HCT116 (cell line): ENCODE measurements at regions not wholly inside any gene's neighbourhood (a gene's known extent, or its start where the extent isn't known, plus 50 kb on each side); places are given as distances from the start of the nearest gene placed in this dataset.

ENCODE experiments used
- ATAC-seq: fragments of 200-7000 bp; cut with Tn5 transposase; 2 replicates; pipeline ENCODE4 v1.9.1; 2020; ENCODE audit warnings: mild to moderate bottlenecking, moderate library complexity
- BruUV-seq: library from RNA; stranded (reverse); fragments of 400-500 nt; replicated peaks from 2 replicates; lab custom pipeline; 2021; lab: Mats Ljungman, UMichigan
- CTCF ChIA-PET: fragments of 300-600 bp; sonication (Branson Sonifier 250); formaldehyde crosslinking; loops from one replicate; lab custom pipeline; 2021; ENCODE audit warnings: antibody characterized with exemption; lab: Charles Lee
- POLR2A ChIA-PET: fragments of 300-600, 350-600 bp; sonication (Branson Sonifier 250); formaldehyde crosslinking; loops from one replicate; lab custom pipeline; 2021; ENCODE audit warnings: antibody characterized with exemption; lab: Charles Lee
- RAD21 ChIA-PET, 2 experiments: fragments of 300-600 bp; sonication (Branson Sonifier 250); formaldehyde crosslinking; loops; one replicate each; lab custom pipeline; 2023; ENCODE audit warnings: low total read pairs in 2 of 2; ENCODE audit not compliant: uncharacterized antibody in 2 of 2, unreplicated experiment in 2 of 2, low non-redundant PET in 1 of 2; lab: Charles Lee
- DNase-seq: peaks from one replicate; pipeline ENCODE4 v3.0.0-alpha.2; 2010; ENCODE audit warnings: low read depth, low spot score
- H2AFZ ChIP-seq: fragments of 200-600 bp; shearing (Covaris generic), sonication (generic); 2 replicates; pipeline ENCODE4 v1.6.1; 2017; ENCODE audit warnings: low read depth, mixed run types, mixed read lengths, antibody characterized with exemption, low read length; ENCODE audit not compliant: poor library complexity, severe bottlenecking
- H3K27ac ChIP-seq: 2 replicates; pipeline ENCODE4 v1.5.1; 2012; ENCODE audit warnings: low read depth, low read length
- H3K27me3 ChIP-seq: fragments of 200-600 bp; sonication (generic); 2 replicates; pipeline ENCODE4 v1.6.1; 2016; ENCODE audit warnings: mixed run types, low read length, mixed read lengths; ENCODE audit not compliant: insufficient read depth
- H3K36me3 ChIP-seq, 2 experiments: fragments of 200-500 bp in 1 of 2; fragments of 200-600 bp in 1 of 2; sonication (Bioruptor generic) in 1 of 2; sonication (generic) in 1 of 2; 2 replicates each; pipeline versions ENCODE4 v1.5.1 to v1.6.1; 2014 to 2016; ENCODE audit warnings: low read length in 2 of 2, inconsistent platforms in 1 of 2, mixed read lengths in 1 of 2, mixed run types in 1 of 2; ENCODE audit not compliant: insufficient read depth in 2 of 2, control insufficient read depth in 1 of 2
- H3K4me1 ChIP-seq, 2 experiments: fragments of 200-600 bp in 1 of 2; sonication (generic) in 1 of 2; 2 replicates each; pipeline versions ENCODE4 v1.5.1 to v1.6.1; 2012 to 2017; ENCODE audit warnings: low read length in 2 of 2, inconsistent platforms in 1 of 2, mild to moderate bottlenecking in 1 of 2, mixed read lengths in 1 of 2, mixed run types in 1 of 2, moderate library complexity in 1 of 2; ENCODE audit not compliant: insufficient read depth in 2 of 2, control insufficient read depth in 1 of 2
- H3K4me2 ChIP-seq: fragments of 200-600 bp; sonication (generic); 2 replicates; pipeline ENCODE4 v1.6.1; 2017; ENCODE audit warnings: mixed run types, low read length, mixed read lengths
- H3K4me3 ChIP-seq, 2 experiments: fragments of 200-600 bp in 1 of 2; sonication (generic) in 1 of 2; replicated peaks in 1 of 2; 2 replicates each; pipeline ENCODE4 v1.5.1; 2011 to 2016; ENCODE audit warnings: low read length in 2 of 2, control low read depth in 1 of 2, low read depth in 1 of 2, mild to moderate bottlenecking in 1 of 2, mixed read lengths in 1 of 2, mixed run types in 1 of 2
- H3K79me2 ChIP-seq: fragments of 200-600 bp; sonication (generic); 2 replicates; pipeline ENCODE4 v1.6.1; 2017; ENCODE audit warnings: mild to moderate bottlenecking, mixed run types, low read length, moderate library complexity, mixed read lengths; ENCODE audit not compliant: insufficient read depth
- H3K9ac ChIP-seq: fragments of 200-600 bp; sonication (generic); 2 replicates; pipeline ENCODE4 v1.6.1; 2016; ENCODE audit warnings: low read length, mixed read lengths
- H3K9me2 ChIP-seq: fragments of 200-600 bp; sonication (generic), shearing (Covaris generic); 2 replicates; pipeline ENCODE4 v1.6.1; 2017; ENCODE audit warnings: mixed run types, mild to moderate bottlenecking, moderate library complexity; ENCODE audit not compliant: insufficient read depth
- H3K9me3 ChIP-seq, 2 experiments: fragments of 200-500 bp in 1 of 2; fragments of 200-600 bp in 1 of 2; sonication (Bioruptor generic) in 1 of 2; sonication (generic) in 1 of 2; 2 replicates each; pipeline ENCODE4 v1.6.1; 2014 to 2017; ENCODE audit warnings: low read length in 2 of 2, mixed read lengths in 2 of 2, inconsistent platforms in 1 of 2, low read depth in 1 of 2, mild to moderate bottlenecking in 1 of 2, mixed run types in 1 of 2, moderate library complexity in 1 of 2; ENCODE audit not compliant: control insufficient read depth in 1 of 2, insufficient read depth in 1 of 2
- H4K20me1 ChIP-seq: fragments of 200-600 bp; sonication (generic), shearing (Covaris generic); 2 replicates; pipeline ENCODE4 v1.6.1; 2017; ENCODE audit warnings: mixed run types, mild to moderate bottlenecking, moderate library complexity; ENCODE audit not compliant: insufficient read depth
- EZH2 ChIP-seq: fragments of 200-600 bp; sonication (generic); IDR thresholded peaks from 2 replicates; pipeline ENCODE4 v1.6.1; 2017; ENCODE audit warnings: antibody characterized with exemption, mixed run types
- EZH2phosphoT487 ChIP-seq: fragments of 200-600 bp; IDR thresholded peaks from 2 replicates; pipeline ENCODE4 v1.6.1; 2018; ENCODE audit warnings: antibody characterized with exemption, borderline replicate concordance
- YY1 ChIP-seq: IDR thresholded peaks from 2 replicates; pipeline ENCODE4 v1.6.1; 2011; ENCODE audit warnings: low read length, low read depth, moderate library complexity, mild to moderate bottlenecking; ENCODE audit not compliant: insufficient replicate concordance; ENCODE audit errors: extremely low read depth
- intact Hi-C: fragments of 100-400 bp; cut with micrococcal nuclease; formaldehyde crosslinking; loops from 2 replicates; pipeline ENCODE4 v1.10.0; 2022
- TF ChIP-seq, protein P1 (sequence below): IDR thresholded peaks from 2 replicates; pipeline ENCODE4 v1.6.1; 2011; ENCODE audit warnings: mild to moderate bottlenecking, low read length, moderate library complexity; ENCODE audit not compliant: insufficient replicate concordance; ENCODE audit errors: extremely low read depth
- TF ChIP-seq, protein P2 (sequence below): IDR thresholded peaks from 2 replicates; pipeline ENCODE4 v1.6.1; 2012
- TF ChIP-seq, protein P3 (sequence below), 3 experiments: fragments of 200-600 bp in 1 of 3; sonication (generic) in 1 of 3; IDR thresholded peaks in 2 of 3; conservative IDR thresholded peaks in 1 of 3; 2 replicates each; pipeline ENCODE4 v1.5.1; 2012 to 2017; ENCODE audit warnings: low read depth in 2 of 3, low read length in 2 of 3, antibody characterized with exemption in 1 of 3, borderline replicate concordance in 1 of 3, control low read depth in 1 of 3, mild to moderate bottlenecking in 1 of 3, mixed read lengths in 1 of 3, mixed run types in 1 of 3, moderate library complexity in 1 of 3; ENCODE audit not compliant: insufficient read depth in 1 of 3

- TF ChIP-seq, protein P1, sequence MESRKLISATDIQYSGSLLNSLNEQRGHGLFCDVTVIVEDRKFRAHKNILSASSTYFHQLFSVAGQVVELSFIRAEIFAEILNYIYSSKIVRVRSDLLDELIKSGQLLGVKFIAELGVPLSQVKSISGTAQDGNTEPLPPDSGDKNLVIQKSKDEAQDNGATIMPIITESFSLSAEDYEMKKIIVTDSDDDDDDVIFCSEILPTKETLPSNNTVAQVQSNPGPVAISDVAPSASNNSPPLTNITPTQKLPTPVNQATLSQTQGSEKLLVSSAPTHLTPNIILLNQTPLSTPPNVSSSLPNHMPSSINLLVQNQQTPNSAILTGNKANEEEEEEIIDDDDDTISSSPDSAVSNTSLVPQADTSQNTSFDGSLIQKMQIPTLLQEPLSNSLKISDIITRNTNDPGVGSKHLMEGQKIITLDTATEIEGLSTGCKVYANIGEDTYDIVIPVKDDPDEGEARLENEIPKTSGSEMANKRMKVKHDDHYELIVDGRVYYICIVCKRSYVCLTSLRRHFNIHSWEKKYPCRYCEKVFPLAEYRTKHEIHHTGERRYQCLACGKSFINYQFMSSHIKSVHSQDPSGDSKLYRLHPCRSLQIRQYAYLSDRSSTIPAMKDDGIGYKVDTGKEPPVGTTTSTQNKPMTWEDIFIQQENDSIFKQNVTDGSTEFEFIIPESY: no peak
- TF ChIP-seq, protein P2, sequence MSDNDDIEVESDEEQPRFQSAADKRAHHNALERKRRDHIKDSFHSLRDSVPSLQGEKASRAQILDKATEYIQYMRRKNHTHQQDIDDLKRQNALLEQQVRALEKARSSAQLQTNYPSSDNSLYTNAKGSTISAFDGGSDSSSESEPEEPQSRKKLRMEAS: no peak
- TF ChIP-seq EZH2 (no peak), YY1 (peak; percentile 52)
- TF ChIP-seq, protein P3, sequence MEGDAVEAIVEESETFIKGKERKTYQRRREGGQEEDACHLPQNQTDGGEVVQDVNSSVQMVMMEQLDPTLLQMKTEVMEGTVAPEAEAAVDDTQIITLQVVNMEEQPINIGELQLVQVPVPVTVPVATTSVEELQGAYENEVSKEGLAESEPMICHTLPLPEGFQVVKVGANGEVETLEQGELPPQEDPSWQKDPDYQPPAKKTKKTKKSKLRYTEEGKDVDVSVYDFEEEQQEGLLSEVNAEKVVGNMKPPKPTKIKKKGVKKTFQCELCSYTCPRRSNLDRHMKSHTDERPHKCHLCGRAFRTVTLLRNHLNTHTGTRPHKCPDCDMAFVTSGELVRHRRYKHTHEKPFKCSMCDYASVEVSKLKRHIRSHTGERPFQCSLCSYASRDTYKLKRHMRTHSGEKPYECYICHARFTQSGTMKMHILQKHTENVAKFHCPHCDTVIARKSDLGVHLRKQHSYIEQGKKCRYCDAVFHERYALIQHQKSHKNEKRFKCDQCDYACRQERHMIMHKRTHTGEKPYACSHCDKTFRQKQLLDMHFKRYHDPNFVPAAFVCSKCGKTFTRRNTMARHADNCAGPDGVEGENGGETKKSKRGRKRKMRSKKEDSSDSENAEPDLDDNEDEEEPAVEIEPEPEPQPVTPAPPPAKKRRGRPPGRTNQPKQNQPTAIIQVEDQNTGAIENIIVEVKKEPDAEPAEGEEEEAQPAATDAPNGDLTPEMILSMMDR (IDR thresholded peaks at IDR 0.05 in 2 of 3, conservative IDR thresholded peaks at IDR 0.05 in 1 of 3; ENCODE audit: borderline replicate concordance in 1 of 3, insufficient read depth in 1 of 3, low read depth in 2 of 3, low read length in 2 of 3): peak; percentile 57 to 78 (median 65); a peak in 5 of 6 replicates
- TF ChIP-seq, all 23 proteins: peak for 3
Measured at GRCh38 chr12:98373025-98373554, 142.3 kb upstream of the TMPO start (continued).

- TF ChIP-seq EZH2phosphoT487: no peak
- TF ChIP-seq, protein P3 (IDR thresholded peaks at IDR 0.05 in 2 of 3, conservative IDR thresholded peaks at IDR 0.05 in 1 of 3; ENCODE audit: borderline replicate concordance in 1 of 3, insufficient read depth in 1 of 3, low read depth in 2 of 3, low read length in 2 of 3): peak in 1 of 3 experiments; percentile 33; a peak in 2 of 6 replicates
- TF ChIP-seq, all 23 proteins: peak for 1
- Histone ChIP-seq H3K9ac (no peak overlapping the region), H3K36me3 (no peaks in the 10 kb centered on the region), H3K9me3 (no peaks in the 10 kb centered on the region), H3K4me1 (no peaks in the 10 kb centered on the region), H4K20me1 (no peaks in the 10 kb centered on the region), H3K27me3 (peaks cover 18% of the 10 kb centered on the region; the same call in 1 of the 2 replicates), H3K9me2 (no peaks in the 10 kb centered on the region), H3K4me2 (no peak overlapping the region), H2AFZ (no peak overlapping the region), H3K4me3 (no peak overlapping the region), H3K79me2 (no peaks in the 10 kb centered on the region), H3K27ac (no peak overlapping the region)
- ChIA-PET CTCF (no interaction called here), RAD21 (interaction anchor here in 1 of 2 experiments (1.5 kb wide), 1 partner anchor 27 kb away, joined by 3 read pairs; no protein-coding TSS in a partner anchor), POLR2A (no interaction called here)
- DNase-seq (no peak), ATAC-seq (peak; percentile 80)
- no TSS peak for BruUV-seq
- intact Hi-C loops: loop anchor here (5.0 to 10.0 kb wide), 3 partner anchors 147 to 659 kb away; no protein-coding TSS in a partner anchor
Measured at GRCh38 chr12:98374007-98374406, 141.4 kb upstream of the TMPO start.
